ENCODE measurements at regions not wholly inside any gene's neighbourhood (a gene's known extent, or its start where the extent isn't known, plus 50 kb on each side); places are given as distances from the start of the nearest gene placed in this dataset.
"Not testable (repeated sequence)": the region's sequence is repeated elsewhere in the genome, so short reads cannot be mapped to it uniquely, and the experiment has no call there.

- no peak for DNase-seq
These were observed 56.0 kb upstream of the MID1 start for GRCh38 chrX:10676235-10676957.

DNA sequence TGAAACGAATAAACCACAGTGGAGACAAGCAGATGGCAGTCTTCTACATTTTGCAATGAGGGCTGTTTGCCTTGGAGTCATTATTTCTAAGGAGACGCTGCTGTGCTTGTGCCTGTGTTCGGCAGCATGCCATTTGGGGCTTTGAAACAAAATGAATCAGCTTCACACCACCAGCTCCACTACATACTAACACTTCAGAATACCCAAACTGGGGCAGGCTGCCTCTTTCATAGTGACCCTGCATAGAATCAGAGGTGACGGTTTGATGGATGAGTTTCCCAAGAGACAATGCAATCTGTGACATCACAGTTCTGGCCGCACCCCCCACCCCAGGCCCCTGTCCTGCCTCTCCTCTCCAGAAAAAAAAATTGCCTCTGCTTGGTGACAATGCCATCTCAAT is 57.1 kb upstream of the MID1 start:
- DNase-seq, result peak; percentile 20

GRCh38 chrX:10679387-10679786 is 59.0 kb upstream of the MID1 start:
- DNase-seq, result no peak

GRCh38 chrX:10681167-10681566 is 60.8 kb upstream of the MID1 start:
- no peak for DNase-seq

DNA sequence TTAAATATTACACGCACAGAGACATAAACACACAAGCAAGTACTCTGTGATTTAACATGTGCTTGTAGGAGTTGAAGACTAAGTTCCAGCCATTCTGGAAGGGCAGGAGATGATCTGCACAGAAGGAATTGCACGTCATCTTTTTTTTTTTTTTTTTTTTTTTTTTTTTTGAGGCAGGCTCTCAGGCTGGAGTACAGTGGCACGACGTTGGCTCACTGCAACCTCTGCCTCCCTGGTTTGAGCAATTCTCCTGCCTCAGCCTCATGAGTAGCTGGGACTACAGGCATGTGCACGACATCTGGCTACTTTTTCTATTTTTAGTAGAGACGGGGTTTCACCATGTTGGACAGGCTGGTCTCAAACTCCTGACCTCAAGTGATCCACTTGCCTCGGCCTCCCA is 63.2 kb upstream of the MID1 start:
- DNase-seq, result not testable (repeated sequence)

GRCh38 chrX:10685923-10686595 is 65.7 kb upstream of the MID1 start:
- peak; percentile 25 for DNase-seq

GRCh38 chrX:10691751-10692150 is 71.4 kb upstream of the MID1 start:
- DNase-seq, result not testable (repeated sequence)

DNA sequence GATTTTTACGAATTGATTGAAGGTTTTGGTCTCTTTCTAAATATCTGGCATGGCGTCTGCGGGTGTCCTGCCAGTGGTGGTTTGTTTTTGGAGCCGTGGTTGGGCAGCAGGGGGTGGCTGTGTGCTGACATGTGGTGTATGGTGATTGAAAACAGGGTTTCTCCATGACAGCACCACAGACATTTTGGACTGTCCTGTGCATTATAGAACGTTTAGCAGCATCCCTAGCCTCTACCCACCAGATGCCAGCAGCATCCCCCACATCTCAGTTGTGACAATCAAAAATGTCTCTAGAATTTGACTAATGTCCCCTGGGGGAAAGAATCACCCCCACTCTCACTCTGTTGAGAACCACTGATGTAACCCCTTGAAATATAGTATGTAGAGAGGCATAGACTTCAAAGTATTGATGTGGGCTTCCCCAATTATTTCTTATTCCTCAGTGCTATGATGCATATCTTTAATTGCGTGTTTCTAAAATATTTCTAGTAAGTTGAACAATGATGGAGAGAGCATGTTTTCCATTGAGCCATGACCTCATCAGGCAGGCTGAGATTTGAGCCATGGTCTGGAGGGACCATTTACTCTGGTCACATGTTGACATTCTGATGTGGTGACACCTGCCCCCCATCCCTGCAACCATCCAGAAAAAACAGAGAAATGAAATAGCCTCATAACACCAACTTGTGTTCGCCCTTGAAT is 77.4 kb upstream of the MID1 start:
- DNase-seq, result peak; percentile 45

- no peak for DNase-seq
These were observed 77.9 kb upstream of the MID1 start for GRCh38 chrX:10698318-10698640.

DNA sequence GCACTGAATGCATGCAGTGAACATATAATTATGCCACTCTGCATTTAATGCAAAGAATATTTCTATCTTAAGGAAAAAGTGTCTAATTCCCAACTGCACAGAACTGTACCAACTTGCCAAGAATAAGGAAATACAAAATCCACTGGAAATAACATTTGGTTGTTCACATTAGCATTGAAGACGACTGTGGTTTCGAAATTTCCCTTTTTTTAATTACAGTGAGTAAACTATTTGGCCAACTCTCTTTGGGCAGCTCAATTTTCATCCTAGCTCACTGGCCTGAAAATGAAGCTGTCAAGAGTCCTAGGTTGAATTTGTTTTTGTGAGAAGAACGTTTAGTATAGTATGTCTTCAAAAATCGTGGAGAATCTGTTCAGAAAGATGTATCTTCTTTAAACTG is 81.6 kb upstream of the MID1 start:
- no peak for DNase-seq

- not testable (repeated sequence) for DNase-seq
These were observed 86.0 kb upstream of the MID1 start for GRCh38 chrX:10706342-10706741.

DNA sequence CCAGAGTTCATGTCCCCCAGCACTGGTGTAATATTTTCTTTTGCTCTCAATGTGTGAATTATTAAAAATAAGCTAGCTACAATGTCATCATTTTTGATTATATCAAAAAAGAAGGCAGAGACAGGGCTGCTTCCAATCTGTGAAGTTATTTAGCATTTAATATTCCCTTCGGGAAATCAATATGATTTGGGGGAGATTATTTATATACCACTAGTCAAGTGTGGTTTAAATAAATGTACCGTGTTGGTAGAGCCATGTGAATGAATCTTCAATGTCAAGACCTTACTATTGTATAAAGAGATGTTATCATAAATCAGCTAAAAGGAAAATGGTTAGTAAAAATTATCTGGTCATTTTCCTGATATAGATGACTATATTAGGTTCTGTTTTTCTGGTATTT is 87.4 kb upstream of the MID1 start:
- DNase-seq, result no peak

DNA sequence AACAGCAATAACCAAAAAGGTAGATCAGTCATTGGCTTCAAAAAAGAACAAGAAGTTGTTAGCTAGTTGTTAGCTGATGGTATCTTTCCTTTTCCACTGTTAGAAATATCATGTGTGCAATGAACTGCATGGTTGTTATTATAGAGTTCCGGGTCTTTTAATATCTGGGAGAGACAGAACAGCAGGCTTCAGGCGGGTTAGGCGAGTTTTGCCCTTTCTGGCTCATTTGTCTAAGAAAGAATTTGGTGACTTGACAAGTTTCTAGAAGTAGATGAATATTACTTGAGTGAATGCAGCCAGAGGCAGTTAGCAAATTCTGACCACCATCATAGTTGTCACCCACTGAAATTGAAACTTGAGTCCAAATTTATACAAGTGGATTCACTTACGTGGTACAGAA is 88.9 kb upstream of the MID1 start:
- no peak for DNase-seq

DNA sequence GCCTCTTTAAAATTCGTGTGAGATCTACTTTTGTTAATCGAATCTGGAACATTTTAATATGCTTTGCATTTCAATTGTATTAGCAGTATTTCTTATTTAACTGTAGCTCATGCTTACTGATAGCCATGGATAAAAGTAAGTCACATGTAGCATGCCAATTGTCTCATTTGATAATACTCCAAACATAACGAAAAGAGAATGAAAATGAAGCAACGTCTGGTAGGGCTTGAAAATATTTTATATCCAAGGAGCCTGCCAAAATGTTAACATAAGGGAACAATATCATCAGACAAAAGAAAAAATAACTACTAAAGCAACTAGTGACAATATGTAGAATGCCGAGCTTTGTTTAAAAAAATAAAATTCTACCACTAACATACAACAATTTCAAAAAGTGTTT is 94.1 kb upstream of the MID1 start:
- no peak for DNase-seq

DNA sequence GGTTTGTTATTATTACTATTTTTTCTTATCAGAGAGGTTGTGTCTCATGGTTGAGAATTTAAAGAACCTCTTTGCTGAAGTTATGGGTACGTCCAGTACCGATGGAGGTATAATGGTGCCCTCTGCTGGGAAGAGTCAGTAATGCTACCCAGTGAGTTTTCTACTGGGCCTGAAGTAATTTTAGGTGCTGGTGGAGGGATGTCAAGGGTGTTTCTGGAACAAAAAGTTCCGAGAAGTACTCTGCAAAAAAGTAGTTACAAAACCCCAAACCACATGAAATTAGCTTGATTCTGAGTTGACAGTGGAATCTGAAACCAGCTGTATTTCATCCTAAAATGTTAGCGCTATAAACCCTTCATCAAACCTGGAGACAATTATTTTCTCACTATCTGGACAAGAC is 102.5 kb upstream of the MID1 start:
- DNase-seq, result peak; percentile 74

GRCh38 chrX:10725071-10725470 is 104.7 kb upstream of the MID1 start:
- DNase-seq, result no peak

- DNase-seq, result peak; percentile 63
These were observed 106.3 kb upstream of the MID1 start for GRCh38 chrX:10726647-10727046.

GRCh38 chrX:10728806-10729389 is 108.5 kb upstream of the MID1 start:
- no peak for DNase-seq

- DNase-seq, result no peak
These were observed 119.0 kb upstream of the MID1 start for GRCh38 chrX:10739426-10739825.

- no peak for DNase-seq
These were observed 120.6 kb upstream of the MID1 start for GRCh38 chrX:10741003-10741402.

DNA sequence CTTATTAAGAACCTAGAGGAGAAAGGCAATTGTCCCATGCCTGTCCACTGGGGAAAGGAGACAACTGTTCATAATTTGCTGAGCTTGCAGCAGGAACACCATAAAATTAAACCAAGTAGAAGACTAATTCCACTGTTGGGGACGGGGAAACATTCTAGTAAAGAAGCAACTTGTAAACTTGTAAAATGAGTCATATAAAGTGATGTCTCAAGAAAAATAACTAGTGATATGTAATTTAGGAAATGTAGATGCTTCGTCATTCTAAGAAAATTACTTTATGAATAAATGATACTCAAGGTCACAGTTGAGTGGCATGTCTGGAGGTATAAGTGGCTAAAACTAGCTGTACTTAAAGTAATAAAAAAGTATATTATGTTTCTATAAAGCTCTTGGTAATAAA is 121.2 kb upstream of the MID1 start:
- DNase-seq, result no peak

DNA sequence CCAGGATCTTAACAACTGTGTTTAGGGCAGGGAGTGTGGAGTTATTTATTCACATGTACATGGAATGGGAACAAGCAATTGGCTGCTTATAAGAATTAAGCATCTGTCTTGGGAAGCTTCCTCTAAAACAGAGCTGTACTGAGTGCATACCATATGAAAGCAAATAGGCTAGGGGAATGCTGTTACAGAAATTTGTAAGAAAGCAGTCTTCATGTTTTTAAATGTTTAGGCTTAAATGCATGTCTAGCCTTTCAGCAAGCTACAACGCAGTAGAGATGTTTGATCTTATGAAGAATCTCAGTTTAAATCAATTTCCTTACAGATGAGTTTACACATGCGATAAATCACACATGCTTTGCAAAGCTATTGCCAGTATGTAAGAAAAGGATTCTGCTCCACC is 123.1 kb upstream of the MID1 start:
- DNase-seq, result no peak

DNA sequence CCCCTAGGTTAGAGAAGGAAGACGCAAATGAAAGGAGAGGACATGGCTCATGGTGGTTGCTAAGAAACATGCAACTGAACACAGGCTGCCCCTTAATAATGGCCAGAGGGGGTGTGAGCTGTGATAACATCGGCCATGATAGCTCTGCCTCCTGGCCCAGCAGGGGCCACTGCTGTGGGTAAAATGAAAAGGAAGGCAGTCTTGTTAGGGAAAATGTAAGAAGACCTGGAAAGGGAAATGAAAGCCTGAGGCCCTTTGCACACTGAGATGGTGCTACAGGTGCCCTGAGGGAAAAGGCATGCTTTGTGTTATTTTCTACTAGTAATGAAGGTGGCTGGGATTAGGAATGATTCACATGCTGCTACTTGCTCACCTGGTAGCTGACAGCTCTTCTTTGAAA is 123.6 kb upstream of the MID1 start:
- DNase-seq, result no peak

- no peak for DNase-seq
These were observed 127.6 kb upstream of the MID1 start for GRCh38 chrX:10747975-10748374.

All from fibroblast of skin of right quadriceps (primary cell).